HG03060 (cell line): ENCODE measurements at regions not wholly inside any gene's neighbourhood (a gene's known extent, or its start where the extent isn't known, plus 50 kb on each side); places are given as distances from the start of the nearest gene placed in this dataset.
"Not testable (repeated sequence)": the region's sequence is repeated elsewhere in the genome, so short reads cannot be mapped to it uniquely, and the experiment has no call there.

Source experiments
- ATAC-seq: cut with Tn5 transposase; IDR thresholded peaks from one replicate; pipeline ENCODE4 v1.9.1; 2021; ENCODE audit warnings: low read depth, moderate number of reproducible peaks; ENCODE audit not compliant: unreplicated experiment

GRCh38 chr4:154977228-154977627 is 196.2 kb downstream of the RBM46 start:
- ATAC-seq = no peak

GRCh38 chr4:154982187-154983047 is 201.3 kb downstream of the RBM46 start:
- no peak for ATAC-seq

- no peak for ATAC-seq
Measured at GRCh38 chr4:154983714-154984113, 202.6 kb downstream of the RBM46 start.

GRCh38 chr4:154984148-154984547 is 203.1 kb downstream of the RBM46 start:
- ATAC-seq = peak; percentile 98

GRCh38 chr4:154984616-154985015 is 203.5 kb downstream of the RBM46 start:
- no peak for ATAC-seq

GRCh38 chr4:154985673-154986072 is 204.6 kb downstream of the RBM46 start:
- no peak for ATAC-seq

GRCh38 chr4:154988511-154988910 is 207.4 kb downstream of the RBM46 start:
- ATAC-seq = no peak

- no peak for ATAC-seq
Measured at GRCh38 chr4:154989511-154989910, 208.4 kb downstream of the RBM46 start.

GRCh38 chr4:154997866-154998265 is 210.6 kb upstream of the NPY2R start:
- ATAC-seq = not testable (repeated sequence)

- no peak for ATAC-seq
Measured at GRCh38 chr4:154998284-154998683, 210.2 kb upstream of the NPY2R start.

GRCh38 chr4:154998773-154999172 is 209.7 kb upstream of the NPY2R start:
- ATAC-seq = no peak

GRCh38 chr4:154999950-155000578 is 208.4 kb upstream of the NPY2R start:
- ATAC-seq = no peak

- no peak for ATAC-seq
Measured at GRCh38 chr4:155001251-155001650, 207.2 kb upstream of the NPY2R start.

GRCh38 chr4:155005395-155006090 is 202.9 kb upstream of the NPY2R start:
- ATAC-seq = no peak

- ATAC-seq = no peak
Measured at GRCh38 chr4:155007660-155008176, 200.7 kb upstream of the NPY2R start.

GRCh38 chr4:155008389-155008788 is 200.0 kb upstream of the NPY2R start:
- ATAC-seq = no peak

- ATAC-seq = no peak
Measured at GRCh38 chr4:155009288-155009687, 199.1 kb upstream of the NPY2R start.

- no peak for ATAC-seq
Measured at GRCh38 chr4:155010376-155010775, 198.1 kb upstream of the NPY2R start.

GRCh38 chr4:155011163-155011780 is 197.2 kb upstream of the NPY2R start:
- no peak for ATAC-seq

GRCh38 chr4:155012469-155012868 is 196.0 kb upstream of the NPY2R start:
- no peak for ATAC-seq

- ATAC-seq = no peak
Measured at GRCh38 chr4:155017426-155017825, 191.0 kb upstream of the NPY2R start.
